T-helper 1 cell treated with Interleukin-12 subunit alpha and Interleukin-12 subunit beta and Interleukin-4 antibody, amounts not matched to agents 30 μg/mL and 1 μg/mL, for 36 hours (primary cell): ENCODE measurements at regions not wholly inside any gene's neighbourhood (a gene's known extent, or its start where the extent isn't known, plus 50 kb on each side); places are given as distances from the start of the nearest gene placed in this dataset.

Source experiments
- H3K27ac Mint-ChIP-seq: one replicate; pipeline ENCODE4 v1.8.0; 2021; ENCODE audit warnings: mild to moderate bottlenecking, mixed read lengths
- H3K27me3 Mint-ChIP-seq: one replicate; pipeline ENCODE4 v1.8.0; 2021; ENCODE audit warnings: low read depth, mixed read lengths
- H3K36me3 Mint-ChIP-seq: one replicate; pipeline ENCODE4 v1.8.0; 2021; ENCODE audit warnings: low read depth, mixed read lengths
- H3K4me1 Mint-ChIP-seq: one replicate; pipeline ENCODE4 v1.8.0; 2021; ENCODE audit warnings: low read depth, mixed read lengths
- H3K4me3 Mint-ChIP-seq: one replicate; pipeline ENCODE4 v1.8.0; 2021; ENCODE audit warnings: mild to moderate bottlenecking, moderate library complexity, mixed read lengths
- H3K9me3 Mint-ChIP-seq: one replicate; pipeline ENCODE4 v1.8.0; 2021; ENCODE audit warnings: mixed read lengths

GRCh38 chr16:17885659-17886207 is 415.0 kb upstream of the XYLT1 start:
- Mint-ChIP-seq H3K4me3 (no peak overlapping the region), H3K9me3 (no peaks in the 10 kb centered on the region), H3K27me3 (no peaks in the 10 kb centered on the region), H3K36me3 (no peaks in the 10 kb centered on the region), H3K27ac (no peak overlapping the region), H3K4me1 (no peaks in the 10 kb centered on the region)

- Mint-ChIP-seq H3K36me3 (no peaks in the 10 kb centered on the region), H3K27ac (no peak overlapping the region), H3K9me3 (no peaks in the 10 kb centered on the region), H3K27me3 (no peaks in the 10 kb centered on the region), H3K4me1 (no peaks in the 10 kb centered on the region), H3K4me3 (no peak overlapping the region)
Measured at GRCh38 chr16:17877821-17878360, 407.1 kb upstream of the XYLT1 start.

- H3K4me3 Mint-ChIP-seq = no peak overlapping the region
- no peaks in the 10 kb centered on the region for H3K4me1 Mint-ChIP-seq
- H3K9me3 Mint-ChIP-seq = no peaks in the 10 kb centered on the region
- H3K27ac Mint-ChIP-seq = no peak overlapping the region
- no peaks in the 10 kb centered on the region for H3K36me3 Mint-ChIP-seq
- H3K27me3 Mint-ChIP-seq = no peaks in the 10 kb centered on the region
Measured at GRCh38 chr16:17866996-17867395, 396.2 kb upstream of the XYLT1 start.

GRCh38 chr16:17861981-17862479 is 391.3 kb upstream of the XYLT1 start:
- H3K27ac Mint-ChIP-seq = no peak overlapping the region
- H3K4me1 Mint-ChIP-seq = no peaks in the 10 kb centered on the region
- H3K4me3 Mint-ChIP-seq = no peak overlapping the region
- H3K36me3 Mint-ChIP-seq = no peaks in the 10 kb centered on the region
- no peaks in the 10 kb centered on the region for H3K9me3 Mint-ChIP-seq
- no peaks in the 10 kb centered on the region for H3K27me3 Mint-ChIP-seq

- Mint-ChIP-seq H3K4me3 (no peak overlapping the region), H3K27ac (no peak overlapping the region), H3K4me1 (no peaks in the 10 kb centered on the region), H3K27me3 (no peaks in the 10 kb centered on the region), H3K9me3 (peaks cover 4% of the 10 kb centered on the region), H3K36me3 (no peaks in the 10 kb centered on the region)
Measured at GRCh38 chr16:17858061-17858460, 387.3 kb upstream of the XYLT1 start.

- Mint-ChIP-seq H3K4me1 (no peaks in the 10 kb centered on the region), H3K4me3 (no peak overlapping the region), H3K27me3 (no peaks in the 10 kb centered on the region), H3K9me3 (peaks cover 4% of the 10 kb centered on the region), H3K36me3 (no peaks in the 10 kb centered on the region), H3K27ac (no peak overlapping the region)
Measured at GRCh38 chr16:17853958-17854357, 383.2 kb upstream of the XYLT1 start.

GRCh38 chr16:17852977-17853702 is 382.4 kb upstream of the XYLT1 start:
- no peak overlapping the region for H3K27ac Mint-ChIP-seq
- H3K4me3 Mint-ChIP-seq = no peak overlapping the region
- peaks cover 4% of the 10 kb centered on the region for H3K9me3 Mint-ChIP-seq
- no peaks in the 10 kb centered on the region for H3K27me3 Mint-ChIP-seq
- H3K36me3 Mint-ChIP-seq = no peaks in the 10 kb centered on the region
- H3K4me1 Mint-ChIP-seq = no peaks in the 10 kb centered on the region

GRCh38 chr16:17850581-17851250 is 380.0 kb upstream of the XYLT1 start:
- Mint-ChIP-seq H3K9me3 (peaks cover 4% of the 10 kb centered on the region), H3K27ac (no peak overlapping the region), H3K4me3 (no peak overlapping the region), H3K36me3 (no peaks in the 10 kb centered on the region), H3K4me1 (no peaks in the 10 kb centered on the region), H3K27me3 (no peaks in the 10 kb centered on the region)

- Mint-ChIP-seq H3K4me3 (no peak overlapping the region), H3K4me1 (no peaks in the 10 kb centered on the region), H3K9me3 (no peaks in the 10 kb centered on the region), H3K36me3 (no peaks in the 10 kb centered on the region), H3K27ac (no peak overlapping the region), H3K27me3 (no peaks in the 10 kb centered on the region)
Measured at GRCh38 chr16:17847234-17847795, 376.6 kb upstream of the XYLT1 start.

- H3K36me3 Mint-ChIP-seq = no peaks in the 10 kb centered on the region
- no peaks in the 10 kb centered on the region for H3K4me1 Mint-ChIP-seq
- H3K27ac Mint-ChIP-seq = no peak overlapping the region
- no peaks in the 10 kb centered on the region for H3K27me3 Mint-ChIP-seq
- H3K4me3 Mint-ChIP-seq = no peak overlapping the region
- peaks cover 4% of the 10 kb centered on the region for H3K9me3 Mint-ChIP-seq
Measured at GRCh38 chr16:17846030-17846429, 375.3 kb upstream of the XYLT1 start.

- Mint-ChIP-seq H3K27ac (no peak overlapping the region), H3K27me3 (no peaks in the 10 kb centered on the region), H3K4me3 (no peak overlapping the region), H3K36me3 (no peaks in the 10 kb centered on the region), H3K9me3 (peaks cover 4% of the 10 kb centered on the region), H3K4me1 (no peaks in the 10 kb centered on the region)
Measured at GRCh38 chr16:17845031-17845430, 374.3 kb upstream of the XYLT1 start.

- Mint-ChIP-seq H3K36me3 (no peaks in the 10 kb centered on the region), H3K4me1 (no peaks in the 10 kb centered on the region), H3K27me3 (no peaks in the 10 kb centered on the region), H3K9me3 (peaks cover 4% of the 10 kb centered on the region), H3K4me3 (no peak overlapping the region), H3K27ac (no peak overlapping the region)
Measured at GRCh38 chr16:17843905-17844304, 373.1 kb upstream of the XYLT1 start.

- Mint-ChIP-seq H3K36me3 (no peaks in the 10 kb centered on the region), H3K4me3 (no peak overlapping the region), H3K27ac (no peak overlapping the region), H3K9me3 (peaks cover 4% of the 10 kb centered on the region), H3K4me1 (no peaks in the 10 kb centered on the region), H3K27me3 (no peaks in the 10 kb centered on the region)
Measured at GRCh38 chr16:17839907-17840306, 369.1 kb upstream of the XYLT1 start.

- no peaks in the 10 kb centered on the region for H3K4me1 Mint-ChIP-seq
- H3K27me3 Mint-ChIP-seq = no peaks in the 10 kb centered on the region
- H3K27ac Mint-ChIP-seq = no peak overlapping the region
- H3K4me3 Mint-ChIP-seq = no peak overlapping the region
- H3K36me3 Mint-ChIP-seq = no peaks in the 10 kb centered on the region
- peaks cover 4% of the 10 kb centered on the region for H3K9me3 Mint-ChIP-seq
Measured at GRCh38 chr16:17839272-17839671, 368.5 kb upstream of the XYLT1 start.
